ENCODE measurements at regions not wholly inside any gene's neighbourhood (a gene's known extent, or its start where the extent isn't known, plus 50 kb on each side); places are given as distances from the start of the nearest gene placed in this dataset.

DNA sequence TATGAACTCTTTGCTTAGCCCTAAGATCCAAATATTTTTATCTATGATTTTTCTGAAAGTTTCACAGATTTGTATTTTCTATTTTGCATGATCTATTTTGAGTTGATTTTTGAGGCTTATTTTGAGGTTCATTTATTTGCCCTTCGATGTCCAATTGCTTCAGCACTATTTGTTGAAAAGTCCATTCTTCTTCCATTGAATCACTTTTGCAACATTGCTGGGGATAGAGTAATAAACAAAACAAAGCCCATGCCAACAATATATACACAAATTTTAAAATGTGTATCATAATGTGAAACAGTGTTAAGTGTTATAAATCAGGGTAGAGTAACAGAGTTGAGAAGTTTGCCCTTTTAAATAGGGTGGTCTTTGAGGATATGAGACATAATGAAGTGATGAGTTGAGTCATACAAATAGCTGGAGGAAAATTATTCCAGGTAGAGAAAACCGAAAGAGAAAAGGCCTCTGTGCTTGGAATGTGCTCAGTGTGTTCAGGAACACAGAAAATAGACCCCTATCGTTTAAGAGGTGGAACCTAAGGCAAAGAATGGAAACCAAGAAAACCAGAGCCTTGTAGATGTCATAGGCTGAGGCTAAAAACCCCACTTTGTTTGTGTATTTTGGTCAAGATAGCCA is 172.7 kb upstream of the NR5A2 start:
- TF ChIP-seq YY1 (tag by site-specific recombination; IDR thresholded peaks at IDR 0.05) = no peak
- no peak for TF ChIP-seq ZNF610 (tag by site-specific recombination; IDR thresholded peaks at IDR 0.05; ENCODE audit: borderline replicate concordance)
- no peak for TF ChIP-seq SP7 (tag by site-specific recombination; IDR thresholded peaks at IDR 0.05)
- TF ChIP-seq REPIN1 (tag by site-specific recombination; IDR thresholded peaks at IDR 0.05; ENCODE audit: low read depth) = no peak
- TF ChIP-seq, protein P1, sequence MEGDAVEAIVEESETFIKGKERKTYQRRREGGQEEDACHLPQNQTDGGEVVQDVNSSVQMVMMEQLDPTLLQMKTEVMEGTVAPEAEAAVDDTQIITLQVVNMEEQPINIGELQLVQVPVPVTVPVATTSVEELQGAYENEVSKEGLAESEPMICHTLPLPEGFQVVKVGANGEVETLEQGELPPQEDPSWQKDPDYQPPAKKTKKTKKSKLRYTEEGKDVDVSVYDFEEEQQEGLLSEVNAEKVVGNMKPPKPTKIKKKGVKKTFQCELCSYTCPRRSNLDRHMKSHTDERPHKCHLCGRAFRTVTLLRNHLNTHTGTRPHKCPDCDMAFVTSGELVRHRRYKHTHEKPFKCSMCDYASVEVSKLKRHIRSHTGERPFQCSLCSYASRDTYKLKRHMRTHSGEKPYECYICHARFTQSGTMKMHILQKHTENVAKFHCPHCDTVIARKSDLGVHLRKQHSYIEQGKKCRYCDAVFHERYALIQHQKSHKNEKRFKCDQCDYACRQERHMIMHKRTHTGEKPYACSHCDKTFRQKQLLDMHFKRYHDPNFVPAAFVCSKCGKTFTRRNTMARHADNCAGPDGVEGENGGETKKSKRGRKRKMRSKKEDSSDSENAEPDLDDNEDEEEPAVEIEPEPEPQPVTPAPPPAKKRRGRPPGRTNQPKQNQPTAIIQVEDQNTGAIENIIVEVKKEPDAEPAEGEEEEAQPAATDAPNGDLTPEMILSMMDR (tag by site-specific recombination; IDR thresholded peaks at IDR 0.05) = no peak
- TF ChIP-seq SP2 (tag by site-specific recombination; IDR thresholded peaks at IDR 0.05) = no peak
- TF ChIP-seq ZNF837 (tag by site-specific recombination; IDR thresholded peaks at IDR 0.05) = no peak
- TF ChIP-seq ZEB2 (tag by site-specific recombination; IDR thresholded peaks at IDR 0.05) = no peak
- TF ChIP-seq, protein P2, sequence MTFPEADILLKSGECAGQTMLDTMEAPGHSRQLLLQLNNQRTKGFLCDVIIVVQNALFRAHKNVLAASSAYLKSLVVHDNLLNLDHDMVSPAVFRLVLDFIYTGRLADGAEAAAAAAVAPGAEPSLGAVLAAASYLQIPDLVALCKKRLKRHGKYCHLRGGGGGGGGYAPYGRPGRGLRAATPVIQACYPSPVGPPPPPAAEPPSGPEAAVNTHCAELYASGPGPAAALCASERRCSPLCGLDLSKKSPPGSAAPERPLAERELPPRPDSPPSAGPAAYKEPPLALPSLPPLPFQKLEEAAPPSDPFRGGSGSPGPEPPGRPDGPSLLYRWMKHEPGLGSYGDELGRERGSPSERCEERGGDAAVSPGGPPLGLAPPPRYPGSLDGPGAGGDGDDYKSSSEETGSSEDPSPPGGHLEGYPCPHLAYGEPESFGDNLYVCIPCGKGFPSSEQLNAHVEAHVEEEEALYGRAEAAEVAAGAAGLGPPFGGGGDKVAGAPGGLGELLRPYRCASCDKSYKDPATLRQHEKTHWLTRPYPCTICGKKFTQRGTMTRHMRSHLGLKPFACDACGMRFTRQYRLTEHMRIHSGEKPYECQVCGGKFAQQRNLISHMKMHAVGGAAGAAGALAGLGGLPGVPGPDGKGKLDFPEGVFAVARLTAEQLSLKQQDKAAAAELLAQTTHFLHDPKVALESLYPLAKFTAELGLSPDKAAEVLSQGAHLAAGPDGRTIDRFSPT (tag by site-specific recombination; IDR thresholded peaks at IDR 0.05) = no peak
- TF ChIP-seq, protein P3, sequence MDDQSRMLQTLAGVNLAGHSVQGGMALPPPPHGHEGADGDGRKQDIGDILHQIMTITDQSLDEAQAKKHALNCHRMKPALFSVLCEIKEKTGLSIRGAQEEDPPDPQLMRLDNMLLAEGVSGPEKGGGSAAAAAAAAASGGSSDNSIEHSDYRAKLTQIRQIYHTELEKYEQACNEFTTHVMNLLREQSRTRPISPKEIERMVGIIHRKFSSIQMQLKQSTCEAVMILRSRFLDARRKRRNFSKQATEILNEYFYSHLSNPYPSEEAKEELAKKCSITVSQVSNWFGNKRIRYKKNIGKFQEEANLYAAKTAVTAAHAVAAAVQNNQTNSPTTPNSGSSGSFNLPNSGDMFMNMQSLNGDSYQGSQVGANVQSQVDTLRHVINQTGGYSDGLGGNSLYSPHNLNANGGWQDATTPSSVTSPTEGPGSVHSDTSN (CRISPR knock-in tag; IDR thresholded peaks at IDR 0.05) = no peak
- TF ChIP-seq ZNF548 (tag by site-specific recombination; IDR thresholded peaks at IDR 0.05) = no peak
- TF ChIP-seq, protein P4, sequence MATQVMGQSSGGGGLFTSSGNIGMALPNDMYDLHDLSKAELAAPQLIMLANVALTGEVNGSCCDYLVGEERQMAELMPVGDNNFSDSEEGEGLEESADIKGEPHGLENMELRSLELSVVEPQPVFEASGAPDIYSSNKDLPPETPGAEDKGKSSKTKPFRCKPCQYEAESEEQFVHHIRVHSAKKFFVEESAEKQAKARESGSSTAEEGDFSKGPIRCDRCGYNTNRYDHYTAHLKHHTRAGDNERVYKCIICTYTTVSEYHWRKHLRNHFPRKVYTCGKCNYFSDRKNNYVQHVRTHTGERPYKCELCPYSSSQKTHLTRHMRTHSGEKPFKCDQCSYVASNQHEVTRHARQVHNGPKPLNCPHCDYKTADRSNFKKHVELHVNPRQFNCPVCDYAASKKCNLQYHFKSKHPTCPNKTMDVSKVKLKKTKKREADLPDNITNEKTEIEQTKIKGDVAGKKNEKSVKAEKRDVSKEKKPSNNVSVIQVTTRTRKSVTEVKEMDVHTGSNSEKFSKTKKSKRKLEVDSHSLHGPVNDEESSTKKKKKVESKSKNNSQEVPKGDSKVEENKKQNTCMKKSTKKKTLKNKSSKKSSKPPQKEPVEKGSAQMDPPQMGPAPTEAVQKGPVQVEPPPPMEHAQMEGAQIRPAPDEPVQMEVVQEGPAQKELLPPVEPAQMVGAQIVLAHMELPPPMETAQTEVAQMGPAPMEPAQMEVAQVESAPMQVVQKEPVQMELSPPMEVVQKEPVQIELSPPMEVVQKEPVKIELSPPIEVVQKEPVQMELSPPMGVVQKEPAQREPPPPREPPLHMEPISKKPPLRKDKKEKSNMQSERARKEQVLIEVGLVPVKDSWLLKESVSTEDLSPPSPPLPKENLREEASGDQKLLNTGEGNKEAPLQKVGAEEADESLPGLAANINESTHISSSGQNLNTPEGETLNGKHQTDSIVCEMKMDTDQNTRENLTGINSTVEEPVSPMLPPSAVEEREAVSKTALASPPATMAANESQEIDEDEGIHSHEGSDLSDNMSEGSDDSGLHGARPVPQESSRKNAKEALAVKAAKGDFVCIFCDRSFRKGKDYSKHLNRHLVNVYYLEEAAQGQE (tag by site-specific recombination; IDR thresholded peaks at IDR 0.05) = no peak

Data from HEK293 (cell line).